Karpas-422 (cell line): ENCODE measurements at regions not wholly inside any gene's neighbourhood (a gene's known extent, or its start where the extent isn't known, plus 50 kb on each side); places are given as distances from the start of the nearest gene placed in this dataset.

ENCODE experiments used
- DNase-seq: peaks from one replicate; pipeline ENCODE4 v3.0.0-alpha.2; 2015
- H2AFZ ChIP-seq: fragments of 200-600 bp; sonication (generic); 2 replicates; pipeline ENCODE4 v1.6.1; 2014; ENCODE audit warnings: antibody characterized with exemption, low read length, mixed read lengths
- H3K27ac ChIP-seq: fragments of 200-600 bp; sonication (generic); 2 replicates; pipeline ENCODE4 v1.5.1; 2014; ENCODE audit warnings: mild to moderate bottlenecking, low read length, moderate library complexity
- H3K27me3 ChIP-seq: fragments of 200-600 bp; sonication (generic); 2 replicates; pipeline ENCODE4 v1.6.1; 2014; ENCODE audit warnings: low read length, mixed read lengths
- H3K36me3 ChIP-seq: fragments of 200-600 bp; sonication (generic); 2 replicates; pipeline ENCODE4 v1.6.1; 2014; ENCODE audit warnings: low read length, mixed read lengths; ENCODE audit not compliant: insufficient read depth
- H3K4me1 ChIP-seq: fragments of 200-600 bp; sonication (generic); 2 replicates; pipeline ENCODE4 v1.6.1; 2014; ENCODE audit warnings: mild to moderate bottlenecking, low read length, mixed read lengths
- H3K4me2 ChIP-seq: fragments of 200-600 bp; sonication (generic); 2 replicates; pipeline ENCODE4 v1.6.1; 2014; ENCODE audit warnings: low read length, low read depth, mild to moderate bottlenecking; ENCODE audit not compliant: poor library complexity, severe bottlenecking
- H3K4me3 ChIP-seq: fragments of 200-600 bp; sonication (generic); 2 replicates; pipeline ENCODE4 v1.5.1; 2014; ENCODE audit warnings: mild to moderate bottlenecking, antibody characterized with exemption, low read length, mixed read lengths
- H3K79me2 ChIP-seq: fragments of 200-600 bp; sonication (generic); 2 replicates; pipeline ENCODE4 v1.6.1; 2014; ENCODE audit warnings: mild to moderate bottlenecking, low read length, mixed read lengths
- H3K9ac ChIP-seq: fragments of 200-600 bp; sonication (generic); 2 replicates; pipeline ENCODE4 v1.6.0; 2014; ENCODE audit warnings: low read length
- H3K9me2 ChIP-seq: fragments of 200-600 bp; sonication (generic), shearing (Covaris generic); replicated peaks from 2 replicates; pipeline ENCODE4 v1.6.0; 2014; ENCODE audit warnings: mild to moderate bottlenecking, low read length, moderate library complexity; ENCODE audit not compliant: insufficient read depth
- H3K9me3 ChIP-seq: fragments of 300-700, 200-600 bp; sonication (generic); 2 replicates; pipeline ENCODE4 v1.6.1; 2014; ENCODE audit warnings: low read length, mixed read lengths
- H4K20me1 ChIP-seq: fragments of 200-600 bp; sonication (generic); 2 replicates; pipeline ENCODE4 v1.6.1; 2014; ENCODE audit warnings: mild to moderate bottlenecking, antibody characterized with exemption, low read length, low read depth; ENCODE audit not compliant: insufficient read depth

GRCh38 chr6:47396401-47397069, 81.1 kb upstream of the CD2AP start:
- H3K9me2 ChIP-seq = no peaks in the 10 kb centered on the region
- H4K20me1 ChIP-seq = no peaks in the 10 kb centered on the region
- no peaks in the 10 kb centered on the region for H3K9me3 ChIP-seq
- no peaks in the 10 kb centered on the region for H3K36me3 ChIP-seq
- no peak overlapping the region for H3K4me3 ChIP-seq
- no peaks in the 10 kb centered on the region for H3K79me2 ChIP-seq
- H3K4me1 ChIP-seq = no peaks in the 10 kb centered on the region
- H3K9ac ChIP-seq = no peak overlapping the region
- DNase-seq = no peak
- no peak overlapping the region for H3K4me2 ChIP-seq
- no peaks in the 10 kb centered on the region for H3K27me3 ChIP-seq
- no peak overlapping the region for H2AFZ ChIP-seq
- no peak overlapping the region for H3K27ac ChIP-seq

DNA sequence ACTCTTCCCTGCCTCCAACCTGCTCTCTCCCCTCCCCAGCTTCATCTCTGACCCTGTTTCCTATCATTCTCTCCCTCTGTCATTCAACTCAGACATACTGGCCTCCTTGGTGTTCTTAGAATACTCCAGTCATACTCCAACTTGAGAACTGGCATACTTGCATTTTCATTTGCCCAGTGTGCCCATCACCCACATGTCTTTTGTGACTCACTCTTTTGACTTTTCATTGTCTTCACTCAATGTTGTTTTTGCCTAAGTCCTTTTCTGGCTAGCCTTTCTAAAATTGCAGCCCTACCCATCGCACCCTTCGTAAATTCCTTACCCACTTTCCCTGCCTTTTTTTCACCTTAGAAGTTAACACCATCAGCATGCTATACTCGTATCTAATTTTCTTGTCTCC, 77.0 kb upstream of the CD2AP start:
- H3K4me3 ChIP-seq = no peak overlapping the region
- no peaks in the 10 kb centered on the region for H3K79me2 ChIP-seq
- H3K9ac ChIP-seq = no peak overlapping the region
- H3K9me3 ChIP-seq = no peaks in the 10 kb centered on the region
- no peak for DNase-seq
- no peaks in the 10 kb centered on the region for H3K27me3 ChIP-seq
- no peaks in the 10 kb centered on the region for H4K20me1 ChIP-seq
- no peak overlapping the region for H3K27ac ChIP-seq
- no peak overlapping the region for H3K4me2 ChIP-seq
- no peaks in the 10 kb centered on the region for H3K9me2 ChIP-seq
- no peaks in the 10 kb centered on the region for H3K4me1 ChIP-seq
- H3K36me3 ChIP-seq = no peaks in the 10 kb centered on the region
- H2AFZ ChIP-seq = no peak overlapping the region

DNA sequence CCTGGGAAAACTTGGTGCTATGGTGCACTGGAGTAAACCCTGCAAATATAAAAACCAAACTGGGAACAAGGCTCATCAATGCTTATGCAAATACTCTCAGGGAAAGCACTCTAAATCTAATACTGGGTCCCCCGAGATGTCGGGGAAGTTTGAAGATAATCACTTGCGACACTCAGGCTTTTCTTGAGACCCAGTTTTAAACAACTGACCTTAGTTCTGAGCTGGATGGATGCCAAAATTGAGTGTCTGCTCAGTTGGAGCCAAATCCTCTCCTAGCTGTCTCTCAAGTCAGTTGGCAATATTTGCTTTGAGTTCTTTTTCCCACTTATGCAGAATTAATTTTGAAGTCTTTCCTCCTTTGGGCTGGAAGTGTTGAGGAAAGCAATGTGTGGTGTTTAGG, 75.5 kb upstream of the CD2AP start:
- Histone ChIP-seq H3K27ac (no peak overlapping the region), H3K27me3 (no peaks in the 10 kb centered on the region), H3K9me2 (no peaks in the 10 kb centered on the region), H3K9ac (no peak overlapping the region), H3K79me2 (no peaks in the 10 kb centered on the region), H3K4me2 (no peak overlapping the region), H3K4me1 (no peaks in the 10 kb centered on the region), H2AFZ (no peak overlapping the region), H3K9me3 (no peaks in the 10 kb centered on the region), H3K4me3 (no peak overlapping the region), H3K36me3 (no peaks in the 10 kb centered on the region), H4K20me1 (no peaks in the 10 kb centered on the region)
- DNase-seq = no peak

- Histone ChIP-seq H3K4me3 (no peak overlapping the region), H3K36me3 (no peaks in the 10 kb centered on the region), H3K27ac (no peak overlapping the region), H3K9me2 (no peaks in the 10 kb centered on the region), H2AFZ (no peak overlapping the region), H3K9ac (no peak overlapping the region), H3K4me1 (no peaks in the 10 kb centered on the region), H4K20me1 (no peaks in the 10 kb centered on the region), H3K4me2 (no peak overlapping the region), H3K9me3 (no peaks in the 10 kb centered on the region), H3K79me2 (no peaks in the 10 kb centered on the region), H3K27me3 (no peaks in the 10 kb centered on the region)
- no peak for DNase-seq
Measured at GRCh38 chr6:47403056-47403455, 74.5 kb upstream of the CD2AP start.

GRCh38 chr6:47403801-47404200, 73.8 kb upstream of the CD2AP start:
- Histone ChIP-seq H3K27me3 (no peaks in the 10 kb centered on the region), H3K9ac (no peak overlapping the region), H3K4me2 (no peak overlapping the region), H2AFZ (no peak overlapping the region), H3K4me3 (no peak overlapping the region), H4K20me1 (no peaks in the 10 kb centered on the region), H3K9me3 (no peaks in the 10 kb centered on the region), H3K27ac (no peak overlapping the region), H3K36me3 (no peaks in the 10 kb centered on the region), H3K9me2 (no peaks in the 10 kb centered on the region), H3K4me1 (no peaks in the 10 kb centered on the region), H3K79me2 (no peaks in the 10 kb centered on the region)
- no peak for DNase-seq

- H3K9me2 ChIP-seq = no peaks in the 10 kb centered on the region
- H3K27me3 ChIP-seq = no peaks in the 10 kb centered on the region
- H3K79me2 ChIP-seq = no peaks in the 10 kb centered on the region
- no peak overlapping the region for H3K4me2 ChIP-seq
- H4K20me1 ChIP-seq = no peaks in the 10 kb centered on the region
- H3K27ac ChIP-seq = no peak overlapping the region
- H3K4me3 ChIP-seq = no peak overlapping the region
- H3K4me1 ChIP-seq = no peaks in the 10 kb centered on the region
- H3K36me3 ChIP-seq = no peaks in the 10 kb centered on the region
- no peaks in the 10 kb centered on the region for H3K9me3 ChIP-seq
- no peak for DNase-seq
- no peak overlapping the region for H2AFZ ChIP-seq
- H3K9ac ChIP-seq = no peak overlapping the region
Measured at GRCh38 chr6:47404435-47404834, 73.2 kb upstream of the CD2AP start.

DNA sequence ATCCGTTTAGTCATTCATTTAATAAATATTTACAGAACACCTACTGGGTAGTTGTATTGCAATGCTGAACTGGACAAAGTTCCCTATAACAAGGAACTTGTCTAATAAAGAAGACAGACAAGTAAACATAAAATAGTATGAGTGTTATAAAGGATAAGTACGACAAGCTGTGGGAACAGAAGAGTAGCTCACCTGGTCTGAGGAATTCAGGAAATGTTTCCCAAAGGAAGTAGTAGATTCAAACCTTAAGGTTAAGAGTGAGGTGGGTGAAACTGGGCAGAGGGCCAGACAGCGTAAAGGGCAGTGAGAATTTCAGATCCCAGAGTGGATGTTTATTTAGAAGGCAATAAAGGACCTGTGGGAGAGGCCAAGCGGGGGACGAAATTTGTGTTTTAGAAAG, 72.3 kb upstream of the CD2AP start:
- H3K9me3 ChIP-seq = no peaks in the 10 kb centered on the region
- no peak overlapping the region for H3K9ac ChIP-seq
- H3K27ac ChIP-seq = no peak overlapping the region
- no peak overlapping the region for H3K4me2 ChIP-seq
- no peak for DNase-seq
- H3K4me3 ChIP-seq = no peak overlapping the region
- no peaks in the 10 kb centered on the region for H3K36me3 ChIP-seq
- no peaks in the 10 kb centered on the region for H3K9me2 ChIP-seq
- no peaks in the 10 kb centered on the region for H3K4me1 ChIP-seq
- no peaks in the 10 kb centered on the region for H3K27me3 ChIP-seq
- H4K20me1 ChIP-seq = no peaks in the 10 kb centered on the region
- no peaks in the 10 kb centered on the region for H3K79me2 ChIP-seq
- no peak overlapping the region for H2AFZ ChIP-seq

GRCh38 chr6:47407300-47408281, 70.0 kb upstream of the CD2AP start:
- H3K27ac ChIP-seq = no peak overlapping the region
- no peak overlapping the region for H3K4me2 ChIP-seq
- H3K9ac ChIP-seq = no peak overlapping the region
- H2AFZ ChIP-seq = no peak overlapping the region
- no peaks in the 10 kb centered on the region for H3K79me2 ChIP-seq
- H3K36me3 ChIP-seq = no peaks in the 10 kb centered on the region
- no peak overlapping the region for H3K4me3 ChIP-seq
- no peaks in the 10 kb centered on the region for H3K9me3 ChIP-seq
- no peaks in the 10 kb centered on the region for H3K9me2 ChIP-seq
- no peaks in the 10 kb centered on the region for H3K4me1 ChIP-seq
- DNase-seq = no peak
- no peaks in the 10 kb centered on the region for H3K27me3 ChIP-seq
- no peaks in the 10 kb centered on the region for H4K20me1 ChIP-seq
